Keratinocyte (primary cell): ENCODE measurements at regions not wholly inside any gene's neighbourhood (a gene's known extent, or its start where the extent isn't known, plus 50 kb on each side); places are given as distances from the start of the nearest gene placed in this dataset.

Experiments used
- DNase-seq: peaks from one replicate; pipeline ENCODE4 v3.0.0-alpha.2; 2011; ENCODE audit warnings: low read depth, missing footprints, low spot score
- FAIRE-seq: peaks from 2 replicates; lab custom pipeline; 2011; peaks lifted over from hg19 to GRCh38; lab: Jason Lieb, UNC
- H2AFZ ChIP-seq: 2 replicates; pipeline ENCODE4 v1.6.0; 2012; ENCODE audit warnings: low read length, control low read depth, inconsistent platforms; ENCODE audit not compliant: control insufficient read depth
- H3K27ac ChIP-seq: 2 replicates; pipeline ENCODE4 v1.5.1; 2011; ENCODE audit warnings: low read length; ENCODE audit not compliant: control insufficient read depth, insufficient read depth
- H3K27me3 ChIP-seq: 3 replicates; pipeline ENCODE4 v1.6.0; 2011; ENCODE audit warnings: low read length; ENCODE audit not compliant: control insufficient read depth, insufficient read depth; ENCODE audit errors: extremely low read depth
- H3K36me3 ChIP-seq, 2 experiments: 2 replicates in 1 of 2; 3 replicates in 1 of 2; pipeline ENCODE4 v1.5.1; 2011; ENCODE audit warnings: low read length in 2 of 2, mild to moderate bottlenecking in 1 of 2; ENCODE audit not compliant: control insufficient read depth in 2 of 2, insufficient read depth in 2 of 2; ENCODE audit errors: extremely low read depth in 1 of 2
- H3K4me1 ChIP-seq: 3 replicates; pipeline ENCODE4 v1.5.1; 2011; ENCODE audit warnings: low read length; ENCODE audit not compliant: control insufficient read depth, insufficient read depth; ENCODE audit errors: extremely low read depth
- H3K4me2 ChIP-seq: 3 replicates; pipeline ENCODE4 v1.6.0; 2011; ENCODE audit warnings: low read depth, low read length; ENCODE audit not compliant: control insufficient read depth, insufficient read depth; ENCODE audit errors: extremely low read depth
- H3K4me3 ChIP-seq, 3 experiments: fragments of 200-600 bp in 1 of 3; sonication (generic) in 1 of 3; 2 replicates in 2 of 3; 3 replicates in 1 of 3; pipeline ENCODE4 v1.5.1; 2011 to 2016; ENCODE audit warnings: low read length in 3 of 3, mild to moderate bottlenecking in 3 of 3, control low read depth in 2 of 3, inconsistent platforms in 1 of 3, low read depth in 1 of 3, mixed read lengths in 1 of 3, mixed run types in 1 of 3, moderate library complexity in 1 of 3; ENCODE audit not compliant: control insufficient read depth in 2 of 3, insufficient read depth in 2 of 3; ENCODE audit errors: extremely low read depth in 1 of 3
- H3K79me2 ChIP-seq: 2 replicates; pipeline ENCODE4 v1.6.0; 2012; ENCODE audit warnings: low read length; ENCODE audit not compliant: control insufficient read depth, insufficient read depth
- H3K9ac ChIP-seq: 3 replicates; pipeline ENCODE4 v1.6.0; 2011; ENCODE audit warnings: low read length; ENCODE audit not compliant: control insufficient read depth, insufficient read depth; ENCODE audit errors: extremely low read depth
- H3K9me1 ChIP-seq: 3 replicates; pipeline ENCODE4 v1.6.0; 2011; ENCODE audit warnings: low read length; ENCODE audit not compliant: control insufficient read depth, insufficient read depth; ENCODE audit errors: extremely low read depth
- H3K9me3 ChIP-seq: 2 replicates; pipeline ENCODE4 v1.5.1; 2012; ENCODE audit warnings: low read depth, low read length; ENCODE audit not compliant: control insufficient read depth
- H4K20me1 ChIP-seq: 3 replicates; pipeline ENCODE4 v1.6.0; 2011; ENCODE audit warnings: low read length; ENCODE audit not compliant: control insufficient read depth, insufficient read depth; ENCODE audit errors: extremely low read depth
- EZH2 ChIP-seq: IDR thresholded peaks from one replicate; pipeline ENCODE4 v1.6.1; 2012; ENCODE audit warnings: inconsistent platforms, mild to moderate bottlenecking, low read length, moderate library complexity
- dilution Hi-C: fragments of 300-500 bp; cut with MboI; formaldehyde crosslinking; loops from one replicate; pipeline ENCODE4 v1.7.0; 2020; ENCODE audit warnings: low sequenced_read_pairs; ENCODE audit not compliant: extremely low pct_ligation_motif_present
- TF ChIP-seq, protein P1 (sequence below), 3 experiments: IDR thresholded peaks in 1 of 3; conservative IDR thresholded peaks in 1 of 3; optimal IDR thresholded peaks in 1 of 3; 2 replicates in 2 of 3; 3 replicates in 1 of 3; pipeline versions ENCODE3 to v1.5.1; 2011; ENCODE audit warnings: low read length in 3 of 3, mild to moderate bottlenecking in 3 of 3, moderate library complexity in 2 of 3, control low read depth in 1 of 3, inconsistent platforms in 1 of 3; ENCODE audit not compliant: insufficient read depth in 2 of 3; ENCODE audit errors: extremely low read depth in 1 of 3

DNA sequence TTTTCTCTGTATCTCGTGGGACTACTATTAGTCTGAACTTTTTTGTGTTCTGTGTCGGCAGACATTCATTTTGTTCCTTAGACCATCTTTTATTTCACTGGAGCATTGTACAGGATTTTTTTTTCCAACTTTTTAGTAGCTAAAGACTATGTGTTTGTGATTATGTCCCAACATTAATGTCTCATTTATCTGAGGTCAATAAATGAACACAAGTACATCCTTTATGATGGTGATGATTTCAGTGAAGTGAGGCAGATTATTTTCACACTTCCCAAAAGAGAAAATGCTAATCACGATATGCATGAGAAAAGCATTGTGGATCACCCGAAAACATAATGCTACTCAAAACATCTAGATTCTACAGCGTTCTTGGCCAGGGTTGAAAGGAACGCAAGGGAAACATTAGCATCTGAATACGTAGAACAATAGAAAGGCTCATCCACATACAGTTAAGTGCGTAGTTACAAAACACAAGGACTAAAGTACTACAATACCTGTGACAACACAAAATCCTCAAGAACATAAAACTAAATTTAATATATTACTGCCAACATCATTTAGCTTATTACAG, 981.7 kb upstream of the NCAM2 start:
- no peaks in the 10 kb centered on the region for H3K9me1 ChIP-seq
- no peaks in the 10 kb centered on the region for H3K27me3 ChIP-seq
- H3K36me3 ChIP-seq: no peaks in the 10 kb centered on the region
- H3K4me2 ChIP-seq: no peak overlapping the region
- TF ChIP-seq, protein P1, sequence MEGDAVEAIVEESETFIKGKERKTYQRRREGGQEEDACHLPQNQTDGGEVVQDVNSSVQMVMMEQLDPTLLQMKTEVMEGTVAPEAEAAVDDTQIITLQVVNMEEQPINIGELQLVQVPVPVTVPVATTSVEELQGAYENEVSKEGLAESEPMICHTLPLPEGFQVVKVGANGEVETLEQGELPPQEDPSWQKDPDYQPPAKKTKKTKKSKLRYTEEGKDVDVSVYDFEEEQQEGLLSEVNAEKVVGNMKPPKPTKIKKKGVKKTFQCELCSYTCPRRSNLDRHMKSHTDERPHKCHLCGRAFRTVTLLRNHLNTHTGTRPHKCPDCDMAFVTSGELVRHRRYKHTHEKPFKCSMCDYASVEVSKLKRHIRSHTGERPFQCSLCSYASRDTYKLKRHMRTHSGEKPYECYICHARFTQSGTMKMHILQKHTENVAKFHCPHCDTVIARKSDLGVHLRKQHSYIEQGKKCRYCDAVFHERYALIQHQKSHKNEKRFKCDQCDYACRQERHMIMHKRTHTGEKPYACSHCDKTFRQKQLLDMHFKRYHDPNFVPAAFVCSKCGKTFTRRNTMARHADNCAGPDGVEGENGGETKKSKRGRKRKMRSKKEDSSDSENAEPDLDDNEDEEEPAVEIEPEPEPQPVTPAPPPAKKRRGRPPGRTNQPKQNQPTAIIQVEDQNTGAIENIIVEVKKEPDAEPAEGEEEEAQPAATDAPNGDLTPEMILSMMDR (optimal IDR thresholded peaks at IDR 0.05 in 1 of 3, IDR thresholded peaks at IDR 0.05 in 1 of 3, conservative IDR thresholded peaks at IDR 0.05 in 1 of 3; ENCODE audit: extremely low read depth in 1 of 3, insufficient read depth in 2 of 3, low read length in 3 of 3): no peak
- no peak for TF ChIP-seq EZH2
- no peaks in the 10 kb centered on the region for H3K79me2 ChIP-seq
- no peak overlapping the region for H3K27ac ChIP-seq
- no peaks in the 10 kb centered on the region for H4K20me1 ChIP-seq
- no peak for DNase-seq
- no peak for FAIRE-seq
- dilution Hi-C loops: no loop called here
- H2AFZ ChIP-seq: no peak overlapping the region
- H3K4me3 ChIP-seq: no peak overlapping the region
- H3K9ac ChIP-seq: no peak overlapping the region
- H3K9me3 ChIP-seq: no peaks in the 10 kb centered on the region
- no peaks in the 10 kb centered on the region for H3K4me1 ChIP-seq

DNA sequence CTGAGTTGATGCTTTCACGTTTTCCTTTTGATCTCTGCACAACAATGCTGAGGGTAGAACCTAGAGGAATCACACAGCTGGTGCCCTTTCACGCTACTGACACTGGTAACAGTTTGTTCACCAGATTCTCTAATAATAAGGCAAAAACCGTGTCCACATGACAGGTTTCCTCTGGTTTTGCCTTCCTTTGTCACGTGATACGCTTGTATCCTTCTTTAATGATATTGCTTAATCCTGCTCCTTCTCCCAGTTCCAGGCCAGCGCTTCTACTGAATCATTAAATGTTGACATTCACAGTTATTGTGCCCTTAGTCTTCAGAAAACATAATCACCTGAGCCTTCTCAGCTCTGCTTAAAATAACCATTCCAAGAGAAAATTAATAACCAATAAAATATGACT, 978.2 kb upstream of the NCAM2 start:
- H3K36me3 ChIP-seq: no peaks in the 10 kb centered on the region
- no peak overlapping the region for H2AFZ ChIP-seq
- H3K9me1 ChIP-seq: no peaks in the 10 kb centered on the region
- TF ChIP-seq EZH2: no peak
- TF ChIP-seq, protein P1 (optimal IDR thresholded peaks at IDR 0.05 in 1 of 3, IDR thresholded peaks at IDR 0.05 in 1 of 3, conservative IDR thresholded peaks at IDR 0.05 in 1 of 3; ENCODE audit: extremely low read depth in 1 of 3, insufficient read depth in 2 of 3, low read length in 3 of 3): no peak
- H3K4me2 ChIP-seq: no peak overlapping the region
- no peak overlapping the region for H3K27ac ChIP-seq
- no peaks in the 10 kb centered on the region for H3K4me1 ChIP-seq
- H3K79me2 ChIP-seq: no peaks in the 10 kb centered on the region
- no peaks in the 10 kb centered on the region for H3K9me3 ChIP-seq
- no peak overlapping the region for H3K9ac ChIP-seq
- H3K27me3 ChIP-seq: no peaks in the 10 kb centered on the region
- FAIRE-seq (no peak), DNase-seq (no peak)
- no peak overlapping the region for H3K4me3 ChIP-seq
- dilution Hi-C loops: no loop called here
- H4K20me1 ChIP-seq: no peaks in the 10 kb centered on the region
